AG10803 (cell line): ENCODE measurements at regions not wholly inside any gene's neighbourhood (a gene's known extent, or its start where the extent isn't known, plus 50 kb on each side); places are given as distances from the start of the nearest gene placed in this dataset.

Experiments used
- DNase-seq: peaks from one replicate; pipeline ENCODE4 v3.0.0; 2010; ENCODE audit warnings: low read depth
- H3K4me3 ChIP-seq: 2 replicates; pipeline ENCODE4 v1.5.1; 2011; ENCODE audit warnings: mild to moderate bottlenecking, low read length, control low read depth
- TF ChIP-seq, protein P1 (sequence below): conservative IDR thresholded peaks from 2 replicates; pipeline ENCODE4 v1.5.1; 2011; ENCODE audit warnings: mild to moderate bottlenecking, low read length, control low read depth, inconsistent platforms

DNA sequence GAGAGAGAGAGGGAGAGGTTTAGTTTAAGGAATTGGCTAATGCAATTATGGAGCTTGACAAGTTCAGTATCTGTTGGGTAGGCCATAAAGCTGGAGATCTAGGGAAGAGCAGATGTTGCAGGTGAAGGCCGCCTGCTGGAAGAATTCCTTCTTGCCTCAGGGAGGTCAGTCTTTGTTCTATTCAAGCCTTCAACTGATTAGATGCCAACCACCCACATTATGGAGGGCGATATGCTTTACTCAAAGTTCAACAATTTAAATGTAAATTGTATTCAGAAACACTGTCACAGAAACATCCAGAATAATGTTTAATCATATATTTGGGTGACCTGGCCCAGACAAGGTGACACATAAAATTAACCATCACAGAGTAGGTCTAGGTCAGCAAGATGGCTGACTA lies 51.7 kb upstream of the SSBP2 start:
- H3K4me3 ChIP-seq: no peak overlapping the region
- no peak for DNase-seq
- TF ChIP-seq, protein P1, sequence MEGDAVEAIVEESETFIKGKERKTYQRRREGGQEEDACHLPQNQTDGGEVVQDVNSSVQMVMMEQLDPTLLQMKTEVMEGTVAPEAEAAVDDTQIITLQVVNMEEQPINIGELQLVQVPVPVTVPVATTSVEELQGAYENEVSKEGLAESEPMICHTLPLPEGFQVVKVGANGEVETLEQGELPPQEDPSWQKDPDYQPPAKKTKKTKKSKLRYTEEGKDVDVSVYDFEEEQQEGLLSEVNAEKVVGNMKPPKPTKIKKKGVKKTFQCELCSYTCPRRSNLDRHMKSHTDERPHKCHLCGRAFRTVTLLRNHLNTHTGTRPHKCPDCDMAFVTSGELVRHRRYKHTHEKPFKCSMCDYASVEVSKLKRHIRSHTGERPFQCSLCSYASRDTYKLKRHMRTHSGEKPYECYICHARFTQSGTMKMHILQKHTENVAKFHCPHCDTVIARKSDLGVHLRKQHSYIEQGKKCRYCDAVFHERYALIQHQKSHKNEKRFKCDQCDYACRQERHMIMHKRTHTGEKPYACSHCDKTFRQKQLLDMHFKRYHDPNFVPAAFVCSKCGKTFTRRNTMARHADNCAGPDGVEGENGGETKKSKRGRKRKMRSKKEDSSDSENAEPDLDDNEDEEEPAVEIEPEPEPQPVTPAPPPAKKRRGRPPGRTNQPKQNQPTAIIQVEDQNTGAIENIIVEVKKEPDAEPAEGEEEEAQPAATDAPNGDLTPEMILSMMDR: no peak

DNA sequence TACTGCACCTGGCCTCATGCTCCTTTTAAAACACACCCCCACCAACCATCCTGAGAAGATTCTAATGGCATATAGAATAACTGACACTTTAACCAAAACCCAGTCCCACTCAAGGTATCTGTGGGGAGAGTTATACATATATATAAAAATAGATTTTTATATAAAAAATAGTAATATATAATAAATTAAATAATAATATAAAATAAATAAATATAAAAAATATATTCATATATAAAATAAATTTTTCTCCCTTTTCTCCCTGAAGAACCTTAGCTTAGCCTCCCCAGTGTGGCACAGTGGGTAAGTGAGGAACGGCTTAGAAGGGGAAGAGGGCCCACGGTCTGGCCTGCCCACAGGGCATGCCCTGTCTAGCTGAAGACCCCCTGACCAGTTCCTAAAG lies 51.1 kb upstream of the SSBP2 start:
- no peak for DNase-seq
- H3K4me3 ChIP-seq: no peak overlapping the region
- TF ChIP-seq, protein P1: no peak

DNA sequence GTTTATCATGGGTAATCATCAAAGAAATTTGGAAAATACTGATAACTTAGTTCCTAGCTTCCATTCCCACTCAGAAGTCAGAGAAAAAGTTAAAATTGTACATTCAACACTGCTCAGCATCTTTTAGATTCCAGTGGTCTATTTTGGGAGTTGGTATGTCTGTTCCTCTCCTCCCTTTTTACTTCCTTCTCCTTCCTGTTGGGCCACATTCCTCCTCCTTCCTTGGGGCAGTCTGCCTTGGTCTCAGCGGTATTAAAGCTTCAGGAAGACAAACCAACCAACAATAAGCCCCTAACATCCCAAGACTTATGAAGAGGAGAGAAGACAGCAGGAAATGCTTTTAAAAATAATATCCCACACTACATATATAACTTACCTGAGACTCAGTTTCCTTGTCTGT lies 49.9 kb upstream of the SSBP2 start:
- TF ChIP-seq, protein P1: no peak
- peak; percentile 29 for DNase-seq
- H3K4me3 ChIP-seq: no peak overlapping the region
